Skin epidermis (tissue), 12 donors: ENCODE measurements at regions not wholly inside any gene's neighbourhood (a gene's known extent, or its start where the extent isn't known, plus 50 kb on each side); places are given as distances from the start of the nearest gene placed in this dataset.
A peak's percentile ranks its signal among the peaks of the same experiment; 100 is the strongest.

ENCODE experiments used
- H3K27ac ChIP-seq, 21 experiments: fragments of 200-600 bp; sonication (generic) in 11 of 21; one replicate each; pipeline ENCODE4 v1.5.0; 2020; ENCODE audit warnings: mild to moderate bottlenecking in 3 of 21, inconsistent platforms in 2 of 21, moderate library complexity in 2 of 21
- H3K4me3 ChIP-seq, 7 experiments: fragments of 200-600 bp; sonication (generic) in 2 of 7; one replicate each; pipeline ENCODE4 v1.5.0; 2020; ENCODE audit warnings: inconsistent platforms in 2 of 7, mild to moderate bottlenecking in 2 of 7, moderate library complexity in 1 of 7

DNA sequence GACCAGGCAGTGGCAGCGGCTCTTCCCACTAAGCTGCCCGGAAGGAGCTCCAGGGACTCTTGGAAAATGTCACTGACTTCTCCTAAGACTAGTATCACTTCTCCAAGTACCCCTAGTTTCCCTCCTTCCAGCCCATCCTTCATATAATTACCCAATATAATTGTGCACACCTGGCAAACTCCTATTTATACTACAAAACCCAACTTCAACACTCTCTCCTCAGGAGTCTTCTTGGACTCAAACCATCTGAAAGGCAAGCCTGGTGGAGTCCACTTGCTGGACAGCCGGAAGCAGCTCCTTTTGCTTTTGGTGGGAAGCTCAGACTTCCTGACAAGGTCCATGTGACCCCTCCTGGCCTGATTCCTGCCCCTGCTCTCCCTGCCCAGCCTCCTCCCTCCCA lies 955.9 kb downstream of the TBC1D22A start:
- H3K27ac ChIP-seq, result no peak overlapping the region
- H3K4me3 ChIP-seq, result no peak overlapping the region

DNA sequence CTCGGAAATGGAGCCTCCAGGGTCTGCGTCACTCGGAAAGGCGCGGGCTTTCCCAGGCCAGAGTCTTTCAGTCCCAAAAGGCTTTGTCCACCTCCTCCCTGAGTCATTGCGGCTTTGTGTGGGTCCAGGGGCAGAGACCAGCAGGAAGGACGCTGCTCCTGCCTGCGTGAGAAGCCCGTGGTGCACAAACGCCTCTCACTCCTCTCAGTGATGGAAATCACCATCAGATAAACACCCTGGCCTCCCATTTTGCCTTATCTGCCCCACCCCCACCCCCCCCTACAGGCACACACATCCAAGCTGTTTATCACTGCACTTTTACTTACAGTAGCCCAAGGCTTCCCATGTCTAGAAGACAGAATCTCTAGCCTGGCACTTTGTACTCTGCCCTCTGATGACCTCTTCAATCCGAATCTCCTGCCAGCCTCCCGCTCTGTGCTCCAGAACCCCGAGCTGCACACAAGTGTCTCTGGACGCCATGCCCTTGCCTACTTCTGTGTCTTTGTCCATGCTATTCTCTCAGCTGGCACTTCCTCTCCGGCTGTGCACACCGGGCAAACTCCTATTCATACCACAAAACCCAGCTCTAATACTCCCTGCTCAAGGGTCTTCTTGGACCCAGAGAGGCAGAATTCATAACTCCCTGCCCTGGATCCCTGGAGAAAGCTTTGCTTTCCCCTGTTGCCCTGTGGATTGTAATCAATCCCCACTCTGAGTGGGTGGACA lies 954.6 kb downstream of the TBC1D22A start:
- H3K27ac ChIP-seq, result no peak overlapping the region
- H3K4me3 ChIP-seq, result no peak overlapping the region

DNA sequence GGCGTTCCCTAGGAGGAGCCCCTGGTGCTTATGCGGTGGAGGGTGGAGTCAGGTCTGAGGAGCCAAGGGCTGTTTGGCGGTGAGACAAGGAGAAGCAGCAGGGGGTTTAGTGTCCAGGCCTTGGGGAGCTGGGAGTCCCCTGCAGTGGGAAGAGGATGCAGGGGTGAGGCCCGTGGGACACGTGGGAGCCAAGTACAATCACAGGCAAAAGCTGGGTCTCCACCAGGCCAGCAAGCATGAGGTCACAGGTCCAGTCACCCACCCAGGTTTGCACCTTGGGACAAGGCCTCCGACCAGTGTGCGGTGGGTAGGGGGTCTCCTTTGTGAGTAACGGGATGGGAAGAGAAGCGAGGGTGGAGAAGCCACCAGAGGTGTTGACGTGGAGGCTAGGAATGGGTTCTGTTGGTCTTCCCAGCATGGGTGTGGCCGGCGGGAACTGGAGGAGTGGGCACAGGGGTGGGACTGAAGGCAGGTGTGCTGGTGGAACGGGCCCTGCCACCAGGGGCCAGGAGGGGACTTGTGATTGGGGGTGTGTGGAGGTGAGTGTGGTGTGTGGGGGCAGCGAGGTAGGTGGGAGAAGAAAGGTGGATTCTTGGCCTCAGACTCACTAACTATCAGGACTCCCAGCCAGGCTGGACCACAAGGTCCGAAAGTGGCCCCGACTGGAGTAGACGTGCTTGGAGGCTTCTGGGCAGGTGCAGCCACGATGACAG lies 953.6 kb downstream of the TBC1D22A start:
- Histone ChIP-seq H3K4me3 (no peak overlapping the region), H3K27ac (no peak overlapping the region)

DNA sequence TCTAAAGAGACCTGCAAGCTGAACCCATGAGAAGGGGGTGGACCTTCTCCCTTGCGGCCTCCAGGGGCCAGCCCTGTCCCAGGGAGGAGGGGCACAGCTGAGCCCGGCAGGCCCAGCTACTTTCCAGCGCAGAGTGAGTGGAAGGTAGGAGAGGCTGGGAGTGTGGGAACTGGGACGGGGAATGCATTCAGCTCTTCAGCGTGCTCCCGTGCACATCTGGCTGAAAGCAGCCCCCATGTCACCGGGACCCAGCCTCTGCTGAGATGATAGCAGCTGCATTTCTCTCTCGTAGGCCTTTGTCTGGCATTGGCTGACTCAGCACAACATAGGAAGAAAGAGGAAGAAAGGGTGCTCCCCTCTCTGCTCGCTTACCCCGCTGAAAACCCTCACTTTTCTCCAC lies 951.5 kb downstream of the TBC1D22A start:
- H3K27ac ChIP-seq, result no peak overlapping the region
- no peak overlapping the region for H3K4me3 ChIP-seq

DNA sequence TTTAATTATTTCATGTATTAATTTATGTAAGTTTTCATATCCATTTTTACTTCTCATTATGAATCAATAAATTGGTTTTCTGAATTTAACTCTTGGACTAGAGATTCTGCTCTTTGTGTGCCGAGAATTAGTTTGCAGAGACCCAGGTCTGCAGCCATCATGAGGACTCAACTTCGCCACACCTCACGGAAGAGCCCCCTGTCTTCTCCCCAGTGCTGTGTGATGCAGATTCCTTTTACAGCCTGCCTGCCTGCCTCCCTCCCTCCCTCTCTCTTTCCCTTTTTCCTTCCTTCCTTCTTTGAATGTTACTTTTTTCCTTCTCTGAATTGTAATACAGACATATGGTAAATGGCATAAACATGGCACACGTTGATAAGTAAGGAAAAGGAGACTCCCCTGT lies 947.7 kb downstream of the TBC1D22A start:
- Histone ChIP-seq H3K27ac (no peak overlapping the region), H3K4me3 (no peak overlapping the region)

DNA sequence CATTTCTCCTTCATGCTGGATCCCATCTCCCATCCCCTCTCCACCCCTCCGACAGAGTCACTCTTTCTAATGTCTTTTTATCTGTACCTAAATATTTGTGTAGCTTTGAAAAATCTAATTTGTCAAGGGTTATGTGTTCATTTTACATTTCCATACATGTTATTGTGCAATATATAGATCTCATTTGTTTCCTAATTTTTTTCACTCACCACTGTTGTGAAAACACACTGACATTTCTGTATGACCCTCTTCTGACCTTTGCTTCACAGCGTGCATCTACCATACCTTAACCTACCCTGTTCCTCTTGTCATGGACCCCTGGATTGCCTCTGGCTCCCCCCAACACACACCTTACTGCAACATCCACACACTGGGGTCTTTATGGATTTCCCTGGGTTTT lies 942.9 kb downstream of the TBC1D22A start:
- no peak overlapping the region for H3K27ac ChIP-seq
- H3K4me3 ChIP-seq, result no peak overlapping the region

DNA sequence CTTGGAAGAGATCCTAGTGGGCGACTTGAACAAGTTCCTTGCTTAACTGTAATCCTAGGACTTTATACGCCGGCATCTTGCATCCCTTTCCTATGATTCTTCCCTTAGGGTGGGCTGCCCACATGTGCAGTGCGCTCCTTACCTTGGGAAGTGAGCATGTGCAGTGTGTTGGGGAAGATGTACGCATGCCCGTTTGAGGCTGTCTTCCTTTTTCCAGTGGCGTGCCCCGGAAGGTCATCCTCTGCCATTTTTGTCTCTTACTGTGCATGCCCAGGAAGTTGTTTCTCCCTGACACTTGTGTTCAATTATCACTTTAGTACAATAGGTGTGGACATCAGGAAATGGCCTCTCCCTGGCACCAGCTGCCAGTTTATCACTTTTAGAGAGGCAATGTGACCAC lies 936.5 kb downstream of the TBC1D22A start:
- no peak overlapping the region for H3K27ac ChIP-seq
- no peak overlapping the region for H3K4me3 ChIP-seq

DNA sequence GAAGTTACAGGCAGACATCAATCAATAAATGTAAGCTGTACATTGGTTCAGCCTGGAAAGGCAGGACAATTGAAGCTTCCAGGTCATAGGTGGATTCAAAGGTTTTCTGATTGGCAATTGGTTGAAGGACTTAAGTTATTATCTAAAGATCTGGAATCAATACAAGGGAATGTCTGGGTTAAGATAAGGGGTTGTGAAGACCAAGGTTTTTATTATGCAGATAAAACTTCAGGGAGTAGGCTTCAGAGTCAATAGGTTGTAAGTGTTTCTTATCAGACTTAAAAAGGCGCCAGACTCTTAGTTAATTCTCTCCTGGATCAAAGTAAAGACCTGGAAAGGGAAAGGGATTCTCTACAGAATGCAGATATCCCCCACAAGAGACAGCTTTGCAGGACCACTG lies 935.4 kb downstream of the TBC1D22A start:
- Histone ChIP-seq H3K4me3 (no peak overlapping the region), H3K27ac (no peak overlapping the region)

DNA sequence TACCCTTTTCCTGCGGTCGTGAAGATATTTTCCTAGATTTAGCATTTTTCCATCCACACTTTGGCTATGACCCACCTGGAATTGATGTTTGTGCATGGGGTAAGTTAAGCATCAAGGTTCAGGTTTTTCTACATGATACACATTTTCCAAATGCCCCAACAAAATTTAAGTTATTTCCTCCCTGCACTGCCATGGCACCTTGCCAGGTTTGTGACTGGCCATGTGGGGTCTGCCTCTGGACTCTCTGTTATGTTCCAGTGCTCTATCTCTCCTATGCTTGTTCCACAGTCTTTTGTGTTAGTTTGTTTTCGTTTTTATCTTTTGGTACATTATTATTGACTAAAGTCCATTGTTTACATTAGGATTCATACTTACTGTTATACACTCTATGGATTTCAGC lies 934.3 kb downstream of the TBC1D22A start:
- Histone ChIP-seq H3K27ac (no peak overlapping the region), H3K4me3 (no peak overlapping the region)

DNA sequence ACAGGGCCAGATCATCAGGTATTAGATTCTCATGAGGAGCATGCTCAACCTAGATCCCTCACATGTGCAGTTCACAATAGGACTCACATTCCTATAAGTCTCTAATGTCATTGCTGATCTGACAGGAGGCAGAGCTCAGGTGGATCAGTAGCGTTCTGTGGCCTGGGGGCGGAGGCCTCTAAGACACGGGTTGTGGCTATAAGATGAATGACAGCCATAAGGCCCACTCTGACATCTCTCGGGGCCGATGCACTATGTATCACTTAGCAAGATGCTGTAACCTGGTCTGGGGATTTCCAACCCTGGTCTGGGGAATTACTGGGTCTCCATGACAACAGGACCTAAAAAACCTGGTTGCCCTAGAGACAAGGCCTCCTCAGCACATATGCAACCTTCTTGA lies 932.7 kb downstream of the TBC1D22A start:
- H3K27ac ChIP-seq, result no peak overlapping the region
- H3K4me3 ChIP-seq, result no peak overlapping the region

DNA sequence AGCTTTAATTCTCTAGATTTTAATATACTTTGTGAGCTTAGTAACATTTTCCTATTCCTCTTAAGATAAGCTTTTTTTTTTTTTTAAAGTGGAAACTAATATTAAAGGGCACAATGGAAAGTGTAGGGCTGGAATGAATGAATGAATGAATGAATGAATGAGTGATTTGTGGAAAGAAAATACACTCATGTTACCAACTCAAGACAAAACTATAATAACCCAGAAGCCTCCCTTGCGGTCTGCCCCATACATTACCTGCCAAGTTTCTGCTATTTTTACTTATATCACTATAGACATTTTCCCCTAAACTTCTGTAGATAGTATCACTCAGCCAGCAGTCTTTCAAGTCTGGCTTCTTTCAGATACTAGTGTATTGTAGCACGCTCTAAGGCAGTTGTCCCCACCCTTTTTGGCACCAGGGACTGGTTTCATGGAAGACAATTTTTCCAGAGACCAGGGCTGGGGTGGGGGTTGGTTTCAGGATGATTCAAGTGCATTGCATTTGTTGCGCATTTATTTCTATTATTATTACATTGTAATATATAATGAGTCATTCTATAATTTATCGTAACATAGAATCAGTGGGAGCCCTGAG lies 932.2 kb downstream of the TBC1D22A start:
- H3K4me3 ChIP-seq, result no peak overlapping the region
- H3K27ac ChIP-seq, result no peak overlapping the region

DNA sequence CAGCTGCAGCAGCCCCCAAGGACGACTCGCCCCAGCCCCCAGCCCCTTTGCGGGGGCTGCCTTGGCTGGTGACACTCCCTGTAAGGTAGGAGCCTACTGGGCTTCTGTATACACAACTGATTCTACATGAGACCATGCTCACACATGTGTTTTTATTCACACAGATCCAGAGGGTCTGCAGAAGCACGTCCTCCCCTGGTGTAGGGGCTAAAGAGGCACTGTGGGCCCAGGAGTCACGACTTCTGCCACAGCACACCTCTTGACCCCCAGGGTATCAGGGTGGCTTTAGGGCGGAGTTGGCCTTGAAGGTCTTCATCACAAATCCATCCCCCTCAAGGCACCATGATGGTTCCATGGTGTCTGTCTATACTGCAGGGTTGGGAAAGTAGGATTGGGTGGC lies 931.2 kb downstream of the TBC1D22A start:
- H3K4me3 ChIP-seq, result no peak overlapping the region
- H3K27ac ChIP-seq, result no peak overlapping the region

DNA sequence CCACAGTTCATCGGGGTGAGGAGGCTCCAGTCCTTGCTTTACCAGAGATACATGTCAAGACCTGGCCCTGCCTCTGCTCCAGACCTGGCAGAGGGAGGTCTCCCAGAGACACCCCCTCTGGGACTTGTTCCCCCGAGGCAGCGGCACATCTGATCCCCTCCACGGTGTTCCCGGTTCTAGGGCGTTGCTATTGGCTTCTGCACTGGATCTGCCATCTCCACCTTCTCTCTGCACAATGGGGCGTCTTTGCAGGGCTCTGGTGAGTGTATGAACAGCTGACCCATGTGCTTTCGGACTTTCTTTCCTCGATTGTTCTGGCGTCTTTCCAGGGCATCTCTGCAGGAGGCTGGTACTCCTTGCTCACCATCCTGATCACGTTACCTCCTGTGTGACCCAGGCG lies 930.4 kb downstream of the TBC1D22A start:
- H3K27ac ChIP-seq, result no peak overlapping the region
- no peak overlapping the region for H3K4me3 ChIP-seq

DNA sequence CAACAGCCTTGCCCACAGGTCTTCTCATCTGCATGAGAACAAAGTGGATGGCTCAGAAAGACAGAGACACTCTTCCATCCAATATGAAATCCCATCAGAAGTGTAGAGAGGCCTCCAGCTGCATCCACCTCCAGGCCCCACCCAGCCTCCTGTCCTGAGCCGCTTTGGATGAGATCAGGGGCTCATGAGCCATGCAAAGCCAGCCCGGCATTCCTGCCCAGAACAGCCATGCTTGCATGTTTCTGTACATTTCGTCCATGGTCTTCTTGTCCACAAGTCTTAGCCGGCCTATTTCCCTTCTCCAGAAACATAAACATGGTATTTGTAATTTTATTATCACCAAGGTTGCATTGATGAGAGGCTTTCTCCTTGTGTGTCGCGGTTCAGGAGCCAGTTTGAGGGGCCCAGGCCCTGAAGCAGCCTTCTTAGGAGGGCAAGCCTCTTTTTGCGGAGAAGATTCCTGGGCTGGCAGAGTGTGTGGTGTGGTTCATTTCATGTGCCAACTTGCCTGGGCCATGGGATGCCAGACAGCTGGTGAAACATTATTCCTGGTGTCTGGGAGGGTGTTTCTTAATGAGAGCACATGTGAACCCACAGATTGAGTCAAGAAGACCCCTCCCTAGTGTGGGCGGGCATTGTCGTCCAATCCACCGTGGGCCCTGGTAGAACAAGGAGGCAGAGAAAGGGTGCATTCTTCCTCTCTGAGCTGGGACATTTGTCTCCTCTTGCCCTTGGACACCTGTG lies 928.9 kb downstream of the TBC1D22A start:
- H3K27ac ChIP-seq, result peak overlapping the region in 6 of 21 experiments; percentile 12 to 69 (median 46)

DNA sequence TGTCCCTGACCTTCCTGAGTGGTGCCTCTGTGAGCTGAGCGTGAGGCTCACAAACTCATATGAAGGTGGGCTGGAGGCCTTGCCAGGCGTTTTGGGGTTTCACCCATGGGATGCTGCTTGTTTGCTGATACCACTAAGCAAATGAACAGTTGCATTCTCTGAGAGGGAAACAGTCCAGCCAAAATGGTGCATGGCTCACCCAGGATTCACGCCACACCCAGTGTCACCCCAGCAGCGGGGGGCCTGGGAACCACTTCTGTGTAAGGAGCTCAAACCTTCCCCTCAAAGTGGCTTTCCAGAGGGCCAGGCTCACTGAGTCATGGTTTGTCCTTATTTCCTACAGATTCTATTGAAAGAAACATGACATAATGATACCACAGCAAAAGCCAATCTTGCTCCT lies 928.1 kb downstream of the TBC1D22A start:
- Histone ChIP-seq H3K4me3 (no peak overlapping the region), H3K27ac (peak overlapping the region in 3 of 21 experiments; percentile 37 to 69 (median 55))

More for the DNA sequence above, 928.9 kb downstream of the TBC1D22A start:
- no peak overlapping the region for H3K4me3 ChIP-seq

DNA sequence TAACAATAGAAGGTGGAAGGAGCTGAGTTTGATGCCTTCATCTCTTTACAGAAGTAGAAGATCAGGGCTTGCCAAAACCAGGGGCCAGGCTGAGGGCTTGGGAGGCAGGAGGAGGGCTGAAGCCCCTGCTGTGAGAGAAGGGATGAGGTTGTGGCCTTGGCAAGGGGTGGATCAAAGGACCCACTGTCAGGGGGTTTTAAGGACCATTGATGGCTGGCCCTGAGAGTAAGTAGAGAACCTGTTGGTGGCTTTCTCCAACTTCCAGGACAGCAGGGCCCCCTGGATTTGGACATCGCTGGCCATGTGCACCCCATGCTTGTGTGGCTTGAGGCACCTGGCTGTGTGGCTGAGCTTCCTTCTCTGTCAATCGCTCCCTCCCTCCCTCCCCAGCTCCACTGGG lies 927.7 kb downstream of the TBC1D22A start:
- Histone ChIP-seq H3K4me3 (no peak overlapping the region), H3K27ac (no peak overlapping the region)

DNA sequence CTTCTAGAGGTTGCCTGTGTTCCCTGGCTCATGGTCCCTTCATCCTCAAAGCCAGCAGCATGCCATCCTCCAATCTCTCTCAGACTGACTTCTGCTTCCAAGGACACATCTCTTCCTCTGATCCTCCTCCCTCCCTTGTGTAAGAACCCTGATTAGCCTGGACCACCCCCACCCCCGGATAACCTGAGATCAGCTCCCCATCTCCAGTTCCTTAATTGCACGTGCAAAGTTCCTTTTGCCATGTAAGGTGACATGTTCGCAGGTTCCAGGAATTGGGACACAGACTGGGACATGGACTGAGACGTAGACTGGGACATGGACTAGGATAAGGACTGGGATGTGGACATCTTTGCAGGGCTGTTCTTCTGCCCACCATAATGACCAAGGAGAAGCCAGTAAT lies 925.3 kb downstream of the TBC1D22A start:
- no peak overlapping the region for H3K4me3 ChIP-seq
- H3K27ac ChIP-seq, result no peak overlapping the region

DNA sequence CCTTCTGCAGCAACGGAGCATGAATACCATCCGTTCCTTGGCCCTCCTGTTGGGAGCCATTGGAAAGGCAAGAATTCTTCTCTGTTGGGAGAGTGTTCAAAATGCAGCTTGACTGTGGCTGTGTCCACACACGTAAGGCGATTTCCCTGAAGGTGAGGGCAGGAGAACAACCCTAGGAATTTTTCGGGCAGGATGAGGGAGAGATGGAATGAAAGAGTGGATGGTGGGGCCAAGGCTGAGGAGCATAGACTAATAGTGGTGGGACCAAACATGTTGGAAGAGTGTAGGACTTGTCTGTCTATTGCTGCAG lies 924.9 kb downstream of the TBC1D22A start:
- H3K27ac ChIP-seq, result no peak overlapping the region
- no peak overlapping the region for H3K4me3 ChIP-seq

DNA sequence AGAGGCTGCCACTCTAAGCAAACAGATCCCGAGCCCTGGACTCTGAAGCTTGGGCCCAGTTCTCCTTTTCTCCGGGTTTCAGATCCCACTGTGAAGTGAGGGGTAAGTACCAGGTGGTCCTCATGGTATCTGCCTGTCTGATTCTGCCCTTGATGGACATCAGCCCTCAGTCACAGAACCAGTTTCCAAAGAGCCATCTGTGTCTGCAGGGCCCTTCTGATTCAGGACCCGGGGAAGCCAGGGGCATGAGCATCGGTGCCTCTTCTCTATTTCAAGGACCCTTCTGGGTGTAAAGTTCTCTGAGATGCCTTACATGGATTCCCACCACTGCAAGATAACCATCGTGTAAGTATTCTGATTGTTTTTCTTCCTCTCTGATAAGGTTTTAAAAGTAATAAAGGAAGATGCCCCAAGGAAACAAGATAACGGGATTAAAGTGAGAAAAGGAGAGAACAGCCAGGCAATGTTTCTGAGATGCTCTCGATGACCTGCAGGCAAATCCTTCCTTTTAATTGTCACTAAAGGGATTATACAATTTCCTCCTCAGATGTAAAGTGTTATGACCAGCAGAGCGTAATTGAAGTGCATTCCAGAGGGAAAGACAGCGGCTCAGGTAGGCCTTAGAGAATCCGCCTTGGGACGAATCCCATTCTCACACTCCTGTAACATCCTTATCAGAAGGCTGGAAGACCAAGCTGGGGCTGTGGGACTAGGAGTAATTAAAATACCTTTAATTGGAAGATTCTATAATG lies 924.3 kb downstream of the TBC1D22A start:
- H3K4me3 ChIP-seq, result no peak overlapping the region
- H3K27ac ChIP-seq, result no peak overlapping the region
